DMS 273 (cell line): ENCODE measurements at regions not wholly inside any gene's neighbourhood (a gene's known extent, or its start where the extent isn't known, plus 50 kb on each side); places are given as distances from the start of the nearest gene placed in this dataset.
"Not testable (repeated sequence)": the region's sequence is repeated elsewhere in the genome, so short reads cannot be mapped to it uniquely, and the experiment has no call there.

Experiments used
- DNase-seq: peaks from one replicate; lab custom pipeline; 2025; ENCODE audit not compliant: unreplicated experiment; lab: John Stamatoyannopoulos, UW

GRCh38 chr14:71384007-71384845 is 477.0 kb downstream of the PCNX1 start:
- DNase-seq: no peak

GRCh38 chr14:71387753-71388152 is 480.5 kb downstream of the PCNX1 start:
- no peak for DNase-seq

- DNase-seq: no peak
Observed at GRCh38 chr14:71388336-71388735, 481.1 kb downstream of the PCNX1 start.

GRCh38 chr14:71388862-71389261 is 481.6 kb downstream of the PCNX1 start:
- DNase-seq: no peak

- DNase-seq: no peak
Observed at GRCh38 chr14:71394386-71394785, 487.1 kb downstream of the PCNX1 start.

GRCh38 chr14:71395151-71395604 is 487.9 kb downstream of the PCNX1 start:
- no peak for DNase-seq

GRCh38 chr14:71395636-71396035 is 488.4 kb downstream of the PCNX1 start:
- DNase-seq: no peak

- no peak for DNase-seq
Observed at GRCh38 chr14:71396050-71396677, 488.9 kb downstream of the PCNX1 start.

GRCh38 chr14:71397371-71397770 is 490.1 kb downstream of the PCNX1 start:
- DNase-seq: no peak

GRCh38 chr14:71398450-71398849 is 491.2 kb downstream of the PCNX1 start:
- no peak for DNase-seq

- no peak for DNase-seq
Observed at GRCh38 chr14:71399057-71399487, 491.8 kb downstream of the PCNX1 start.

GRCh38 chr14:71400871-71401321 is 493.6 kb downstream of the PCNX1 start:
- DNase-seq: no peak

- not testable (repeated sequence) for DNase-seq
Observed at GRCh38 chr14:71402415-71402814, 495.2 kb downstream of the PCNX1 start.

GRCh38 chr14:71403656-71404055 is 496.4 kb downstream of the PCNX1 start:
- peak; percentile 40 for DNase-seq

- no peak for DNase-seq
Observed at GRCh38 chr14:71405676-71406075, 498.4 kb downstream of the PCNX1 start.

- no peak for DNase-seq
Observed at GRCh38 chr14:71408362-71409030, 501.2 kb downstream of the PCNX1 start.

- DNase-seq: no peak
Observed at GRCh38 chr14:71410578-71411284, 503.5 kb downstream of the PCNX1 start.

- DNase-seq: no peak
Observed at GRCh38 chr14:71411285-71411595, 504.0 kb downstream of the PCNX1 start.

- no peak for DNase-seq
Observed at GRCh38 chr14:71411738-71412137, 504.5 kb downstream of the PCNX1 start.

GRCh38 chr14:71414631-71415403 is 507.6 kb downstream of the PCNX1 start:
- no peak for DNase-seq

GRCh38 chr14:71415404-71415690 is 508.1 kb downstream of the PCNX1 start:
- no peak for DNase-seq
